LoVo (cell line): ENCODE measurements at regions not wholly inside any gene's neighbourhood (a gene's known extent, or its start where the extent isn't known, plus 50 kb on each side); places are given as distances from the start of the nearest gene placed in this dataset.
"Not testable (repeated sequence)": the region's sequence is repeated elsewhere in the genome, so short reads cannot be mapped to it uniquely, and the experiment has no call there.

Experiments
- DNase-seq: peaks from one replicate; pipeline ENCODE4 v3.0.0-alpha.2; 2016; ENCODE audit warnings: low spot score

DNA sequence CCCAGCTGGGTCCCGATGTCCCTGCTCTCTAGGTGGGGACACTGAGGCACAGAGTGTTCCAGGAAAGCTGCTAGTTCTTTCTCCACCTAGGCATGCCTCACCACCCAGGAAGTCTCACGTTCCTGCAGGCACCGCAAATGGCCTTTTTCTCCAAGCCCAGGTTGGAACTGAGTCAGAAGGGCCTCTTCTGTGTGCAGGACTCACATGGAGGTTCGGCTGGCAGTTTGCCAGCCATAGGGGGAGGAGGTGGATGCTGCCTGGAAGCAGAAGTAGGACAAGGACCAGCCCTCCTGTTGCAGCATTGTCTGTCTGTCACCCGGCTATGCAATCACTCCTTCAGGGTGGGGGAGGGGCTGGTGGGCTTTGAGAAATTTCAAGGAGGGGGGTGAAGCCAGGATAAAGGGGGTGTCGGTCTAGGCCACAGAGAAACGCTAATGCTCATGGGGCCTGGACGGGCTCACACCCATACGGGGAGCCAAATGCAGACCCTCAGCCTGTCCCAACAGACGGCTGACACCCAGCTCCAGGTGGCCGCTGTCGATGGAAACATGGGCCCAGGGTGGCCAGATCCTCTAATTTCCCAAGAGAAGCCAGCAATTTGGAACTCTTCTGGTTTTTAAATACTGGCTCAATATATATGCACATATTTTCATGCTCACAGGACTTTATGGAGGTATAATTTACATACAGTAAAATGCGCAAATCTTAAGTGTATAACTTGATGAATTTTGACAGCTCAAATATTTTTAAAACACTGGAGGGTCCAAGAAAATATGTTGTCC lies 120.5 kb downstream of the PHETA1 start:
- DNase-seq, result no peak

DNA sequence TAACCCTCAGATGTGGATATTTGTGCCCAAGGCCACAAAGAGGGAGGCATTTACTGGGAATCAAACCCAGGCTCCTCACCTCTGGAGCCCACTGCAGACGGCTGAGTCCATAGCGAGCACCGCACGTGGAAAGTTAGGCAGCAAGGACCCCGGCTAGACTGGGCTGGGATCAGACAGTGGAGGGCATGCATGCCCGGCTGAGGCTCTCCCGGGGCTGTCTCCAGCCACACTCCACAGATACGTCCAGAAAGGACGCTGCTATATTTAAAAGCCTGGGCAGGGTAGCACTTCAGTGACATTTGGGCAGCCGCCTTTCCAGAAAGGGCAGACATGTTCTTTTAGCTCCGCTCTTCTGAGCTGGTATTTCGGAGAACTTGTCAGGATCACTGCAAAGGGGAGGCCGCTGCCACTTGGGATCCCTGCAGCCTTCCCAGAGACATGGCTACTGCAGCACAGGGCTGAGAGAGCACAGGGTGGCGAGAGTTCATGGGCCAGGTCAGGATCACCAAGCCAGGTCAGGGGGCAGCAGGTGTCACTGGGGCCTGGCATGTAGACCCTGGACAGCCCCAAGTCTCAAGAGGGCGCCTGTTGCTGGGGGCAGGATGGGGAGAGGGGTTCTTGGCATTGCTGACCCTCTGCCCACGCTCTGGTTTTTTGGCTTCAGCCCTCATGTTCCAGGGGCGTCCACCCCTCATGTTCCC lies 121.7 kb downstream of the PHETA1 start:
- DNase-seq, result no peak

DNA sequence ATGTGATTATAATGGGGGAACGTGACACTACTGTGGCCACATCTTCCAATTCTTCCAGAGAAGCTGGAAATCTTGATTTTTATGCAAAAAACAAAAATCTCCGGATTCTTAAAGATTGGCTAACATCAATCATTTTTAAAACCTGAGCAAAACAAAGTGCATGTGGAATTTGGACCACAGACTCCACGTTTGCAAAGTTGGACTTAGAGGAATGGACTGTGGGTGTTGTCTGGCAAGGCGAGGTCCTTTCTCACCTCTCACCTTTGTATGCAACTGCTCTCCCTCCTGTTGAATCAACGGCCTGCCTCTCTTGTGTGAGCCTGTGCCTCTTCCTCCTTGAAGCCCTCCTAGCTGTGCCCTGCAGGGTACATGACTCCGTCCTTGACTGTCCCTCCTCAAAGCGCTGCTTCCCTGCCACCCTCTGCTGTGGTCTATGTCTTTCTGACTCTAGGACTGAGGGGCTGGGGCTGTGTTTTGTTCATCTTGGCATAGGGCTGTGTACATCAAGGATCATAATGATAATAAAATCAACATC lies 122.4 kb downstream of the PHETA1 start:
- no peak for DNase-seq

DNA sequence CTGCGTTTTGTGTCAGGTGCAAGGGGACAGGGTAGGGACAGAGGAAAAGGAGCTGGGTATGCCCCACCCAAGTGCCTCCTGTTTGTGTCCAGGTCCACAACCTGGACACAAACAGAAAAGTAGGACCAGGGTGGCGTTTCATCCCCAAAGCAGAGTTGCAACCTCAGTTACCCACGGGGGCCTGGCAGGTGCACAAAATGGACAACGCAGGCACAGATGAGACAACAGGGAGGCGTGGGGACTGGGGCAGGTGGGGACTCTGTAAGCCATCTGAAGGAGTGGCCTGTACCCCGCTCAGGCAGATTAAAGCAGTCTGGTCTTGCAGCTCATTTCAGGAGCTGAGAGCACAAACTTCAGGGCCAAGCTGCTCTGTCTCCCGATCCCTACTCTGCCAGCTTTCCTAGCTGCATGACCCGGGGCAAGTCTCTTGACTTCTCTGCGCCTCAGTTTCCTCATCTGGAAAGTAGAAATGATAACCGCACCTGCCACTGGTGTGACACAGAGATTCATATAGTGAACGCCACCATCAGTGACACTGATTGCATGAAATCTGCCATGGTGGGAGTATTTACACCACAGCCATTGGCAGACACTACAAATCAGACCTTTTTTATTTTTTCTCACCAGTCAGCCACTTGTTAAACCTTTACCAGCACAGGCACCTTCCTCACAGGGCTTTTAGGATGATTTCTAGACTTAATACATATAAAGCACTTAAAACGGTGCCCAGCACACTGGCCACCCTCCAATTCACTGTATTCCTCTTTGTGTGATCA lies 123.0 kb downstream of the PHETA1 start:
- DNase-seq, result no peak

DNA sequence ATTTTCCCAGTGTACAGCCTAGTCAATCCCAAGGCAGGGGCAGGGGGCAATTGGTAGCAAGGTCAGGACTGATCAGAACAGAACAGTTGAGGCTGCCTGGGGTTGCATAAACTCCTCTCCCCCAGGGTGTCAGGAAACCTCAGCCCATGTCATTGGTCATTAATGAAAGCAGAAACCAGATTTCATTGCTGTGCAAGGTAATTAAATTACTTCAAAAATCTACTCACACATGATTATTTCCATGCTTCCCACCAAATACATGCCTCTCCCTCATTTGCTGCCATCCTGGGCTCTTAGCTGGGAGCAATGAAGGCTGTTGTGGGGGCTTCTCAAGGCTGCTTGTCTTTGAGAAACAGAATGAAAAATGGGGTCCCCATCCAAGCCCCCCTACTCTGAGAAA lies 124.2 kb downstream of the PHETA1 start:
- no peak for DNase-seq

DNA sequence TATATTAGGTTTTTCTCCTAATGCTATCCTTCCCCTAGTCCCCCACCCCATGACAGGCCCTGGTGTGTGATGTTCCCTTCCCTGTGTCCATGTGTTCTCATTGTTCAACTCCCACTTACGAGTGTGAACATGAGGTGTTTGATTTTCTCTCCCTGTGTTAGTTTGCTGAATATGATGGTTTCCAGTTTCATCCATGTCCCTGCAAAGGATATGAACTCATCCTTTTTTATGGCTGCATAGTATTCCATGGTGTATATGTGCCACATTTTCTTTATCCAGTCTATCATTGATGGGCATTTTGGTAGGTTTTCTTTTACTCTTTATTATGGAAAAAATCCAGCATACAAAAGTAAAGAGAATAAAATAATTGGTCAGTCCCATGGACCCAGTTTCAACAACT lies 126.1 kb downstream of the PHETA1 start:
- DNase-seq, result not testable (repeated sequence)

DNA sequence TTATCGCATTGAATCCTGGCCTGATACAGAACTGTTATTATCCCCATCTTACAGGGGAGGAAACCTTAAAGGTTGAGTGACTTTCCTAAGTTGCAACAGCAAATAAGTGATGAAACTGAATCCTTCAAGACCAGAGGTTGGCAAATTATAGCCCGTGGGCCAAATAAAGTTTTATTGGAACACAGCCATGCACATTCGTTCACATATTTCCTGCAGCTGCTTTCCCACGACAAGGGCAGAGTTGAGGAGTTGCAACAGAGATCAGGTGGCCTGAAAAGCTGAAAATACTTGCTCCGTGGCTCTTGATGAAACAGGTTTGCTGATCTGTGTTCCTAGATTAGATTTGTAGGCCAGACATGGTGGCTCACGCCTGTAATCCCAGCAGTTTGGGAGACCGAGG lies 126.7 kb downstream of the PHETA1 start:
- no peak for DNase-seq

DNA sequence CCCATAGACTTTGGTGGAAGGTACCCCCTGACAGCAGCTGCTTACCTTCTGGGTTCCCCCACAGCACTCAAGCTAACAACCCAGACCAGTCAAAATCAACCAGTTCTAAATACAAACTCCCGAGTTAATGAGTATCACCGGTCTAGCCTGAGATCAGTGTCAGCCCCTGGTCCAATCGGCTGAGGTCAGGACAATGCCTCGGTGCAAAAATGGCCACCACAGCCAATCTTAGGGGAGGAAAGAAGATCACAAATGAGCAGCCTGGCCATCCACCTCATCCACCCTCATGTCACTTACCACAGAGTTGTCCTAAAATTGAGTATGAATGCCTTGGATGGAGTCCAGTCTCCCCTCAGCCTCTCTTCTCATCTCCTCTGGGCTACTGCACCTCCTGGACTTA lies 128.5 kb downstream of the PHETA1 start:
- no peak for DNase-seq

DNA sequence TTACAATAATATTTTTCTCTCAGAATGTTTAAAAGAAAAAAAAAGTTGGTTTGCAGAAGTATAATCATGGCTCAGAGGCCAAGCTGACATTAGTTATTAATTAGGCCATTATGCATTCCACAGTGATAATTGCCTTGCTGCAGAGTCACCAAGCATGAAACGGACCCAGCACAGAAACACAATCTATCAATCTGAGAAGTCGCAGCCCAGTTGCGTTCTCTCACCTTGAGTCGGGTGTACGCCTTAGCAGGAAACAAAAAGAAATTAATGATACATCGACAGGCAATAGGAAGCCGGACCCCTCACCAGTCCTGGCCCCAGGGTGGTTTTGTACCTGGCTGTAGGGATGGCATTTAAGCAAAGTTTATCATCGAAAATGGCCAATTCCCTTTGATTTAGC lies 129.7 kb downstream of the PHETA1 start:
- no peak for DNase-seq

DNA sequence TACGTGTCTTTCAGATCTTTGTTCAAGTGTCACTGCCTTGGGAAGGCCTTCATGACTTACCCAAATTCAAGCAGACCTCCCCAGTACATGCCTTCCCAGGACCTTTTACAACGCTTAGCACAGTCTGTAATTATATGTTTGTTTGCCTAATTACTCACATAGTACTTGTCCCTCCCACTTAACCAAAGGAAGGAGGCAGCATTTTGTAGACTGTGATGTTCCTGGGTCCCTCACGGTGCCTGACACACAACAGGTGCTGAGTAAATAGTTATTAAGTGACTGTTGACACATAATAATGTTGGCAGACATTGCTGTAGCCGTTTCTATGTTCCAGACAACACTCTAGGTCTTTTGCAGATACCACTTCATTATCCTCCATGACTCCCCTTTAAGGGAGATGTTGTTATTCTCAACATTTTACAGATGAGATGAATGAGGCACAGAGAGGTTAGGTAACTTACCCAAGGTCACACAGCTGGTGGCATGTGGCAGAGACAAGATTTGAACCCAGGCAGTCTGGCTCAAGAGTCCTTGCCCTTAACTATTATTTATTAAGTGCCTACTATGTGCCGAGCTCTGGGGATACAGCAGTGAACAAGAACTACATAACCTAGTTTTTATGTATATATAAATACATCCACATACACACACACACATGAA lies 130.7 kb downstream of the PHETA1 start:
- DNase-seq, result no peak

DNA sequence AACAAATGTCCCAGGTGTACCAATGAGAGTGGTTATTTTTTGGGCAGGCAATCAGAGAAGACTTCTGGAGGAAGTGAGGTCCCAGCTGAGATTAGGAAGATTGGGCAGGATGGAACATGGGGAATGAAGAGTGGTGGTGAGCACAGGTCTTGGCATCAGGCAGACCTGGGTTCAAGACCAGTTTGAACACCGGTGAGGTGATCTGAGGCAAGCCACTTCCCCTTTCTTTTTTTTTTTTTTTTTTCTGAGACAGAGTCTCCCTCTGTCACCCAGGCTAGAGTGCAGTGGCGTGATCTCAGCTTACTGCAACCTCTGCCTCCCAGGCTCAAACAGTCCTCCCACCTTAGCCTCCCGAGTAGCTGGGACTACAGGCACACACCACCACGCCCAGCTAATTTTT lies 134.4 kb downstream of the PHETA1 start:
- DNase-seq, result not testable (repeated sequence)

DNA sequence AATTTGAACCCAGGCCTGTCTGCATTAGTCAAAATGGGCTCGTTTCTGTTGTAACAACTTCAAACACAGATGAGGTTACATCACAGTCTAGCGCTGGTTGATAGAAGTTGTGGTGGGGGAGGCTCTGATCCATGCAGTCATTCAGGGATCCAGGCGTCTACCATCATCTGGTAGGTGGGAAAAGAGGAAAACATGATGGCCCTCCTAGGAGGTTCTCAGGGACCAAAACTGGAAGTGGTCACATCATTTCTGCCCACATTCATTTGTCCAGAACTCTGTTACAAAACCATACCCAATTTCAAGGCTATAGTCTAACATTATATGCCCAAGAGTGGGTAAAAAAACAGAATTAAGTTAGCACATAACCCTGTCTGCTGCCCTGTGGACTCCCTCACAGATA lies 135.1 kb downstream of the PHETA1 start:
- no peak for DNase-seq

DNA sequence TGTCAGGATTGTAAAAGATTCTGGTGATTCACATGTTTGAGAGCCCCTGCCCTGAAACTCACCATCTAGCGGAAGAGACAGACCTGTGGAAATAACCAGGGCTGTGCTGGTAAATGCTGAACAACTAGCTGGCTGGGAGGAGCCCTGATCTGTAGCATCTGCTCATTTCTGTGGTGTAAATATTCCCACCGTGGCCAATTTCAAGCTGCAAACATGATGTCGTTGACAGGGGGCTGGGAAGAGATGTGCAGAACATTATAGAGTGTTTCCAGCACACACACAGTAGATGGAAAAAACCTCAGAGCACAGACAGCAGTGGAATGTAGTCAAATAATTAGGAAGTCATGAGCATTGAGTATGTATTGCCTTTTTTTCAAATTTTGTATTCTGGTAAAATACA lies 138.2 kb downstream of the PHETA1 start:
- DNase-seq, result no peak

DNA sequence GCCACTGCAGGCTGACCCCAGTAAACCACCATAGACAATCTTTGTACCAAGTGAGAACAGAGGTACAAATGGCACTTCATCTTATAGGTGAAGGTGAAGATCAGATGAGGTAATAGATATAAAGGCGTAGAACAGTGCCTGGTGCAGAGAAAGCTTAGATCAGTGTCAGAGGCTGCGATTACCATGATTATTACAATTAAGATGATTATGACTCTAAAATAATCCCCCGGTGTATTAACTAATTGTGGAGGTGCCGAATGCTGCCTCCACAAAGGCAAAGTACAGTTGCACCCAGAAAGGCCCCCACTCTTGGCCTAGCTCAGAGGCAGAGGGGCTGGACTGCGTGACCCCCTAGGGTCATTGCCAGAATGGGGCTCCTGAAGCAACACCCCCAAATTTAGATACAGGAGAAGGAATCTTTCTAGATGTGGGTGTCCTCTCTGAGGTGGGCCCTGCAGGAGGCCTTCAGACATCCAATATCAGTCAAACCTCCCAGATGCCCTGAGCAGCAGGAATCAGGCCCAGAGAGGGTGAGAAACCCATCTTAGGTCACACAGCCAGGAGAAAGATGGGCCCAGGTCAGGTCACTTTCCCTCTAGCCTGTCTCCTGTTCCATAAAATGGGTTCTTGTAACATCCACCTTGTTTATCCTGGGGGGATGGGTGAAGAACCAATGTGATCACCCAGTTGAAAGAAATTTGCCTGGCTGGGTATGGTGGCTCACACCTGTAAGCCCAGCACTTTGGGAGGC lies 139.8 kb downstream of the PHETA1 start:
- no peak for DNase-seq

DNA sequence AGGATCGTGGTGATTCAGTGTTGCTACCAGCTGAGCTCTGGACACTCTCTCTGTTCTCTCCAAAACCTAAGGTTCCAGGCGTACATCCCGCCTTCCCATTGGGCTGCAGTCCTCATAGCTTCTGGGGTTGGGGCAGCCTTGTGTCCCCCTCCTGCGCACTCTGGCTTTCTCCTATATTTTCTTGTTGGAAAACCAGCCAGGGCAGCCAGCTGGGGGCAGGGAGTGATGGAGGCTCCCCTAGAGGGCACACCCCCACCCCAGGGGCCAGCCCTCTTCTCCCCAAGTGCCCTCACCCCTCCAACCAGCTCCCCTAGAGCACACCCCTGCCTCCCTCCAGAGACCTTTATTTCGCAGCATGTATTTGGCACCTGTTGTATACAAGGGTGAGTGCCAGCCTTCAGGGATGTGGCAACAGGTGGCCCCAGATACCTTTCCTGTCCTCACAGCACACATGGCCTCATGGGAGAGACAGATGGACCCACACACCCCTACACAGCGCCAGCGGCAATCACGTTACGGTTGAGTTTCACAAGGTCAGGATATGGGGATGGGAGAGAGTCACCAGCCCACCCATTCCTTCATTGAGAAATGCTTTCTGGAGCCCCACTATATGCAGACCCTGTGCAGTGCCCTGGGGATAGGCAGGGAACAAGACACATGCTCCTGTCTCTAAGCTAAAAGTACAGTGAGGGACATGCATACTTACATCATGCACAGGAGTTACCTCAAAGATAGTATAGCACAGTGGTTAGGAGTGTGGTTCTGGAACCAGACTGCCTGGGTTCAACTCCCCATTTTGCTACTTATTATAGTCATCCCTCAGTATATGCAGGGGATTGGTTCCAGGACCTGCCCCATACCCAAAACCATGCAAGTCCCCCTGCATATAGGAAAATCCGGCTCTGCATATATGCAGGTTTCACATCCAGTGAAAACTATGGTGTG lies 141.1 kb downstream of the PHETA1 start:
- no peak for DNase-seq

DNA sequence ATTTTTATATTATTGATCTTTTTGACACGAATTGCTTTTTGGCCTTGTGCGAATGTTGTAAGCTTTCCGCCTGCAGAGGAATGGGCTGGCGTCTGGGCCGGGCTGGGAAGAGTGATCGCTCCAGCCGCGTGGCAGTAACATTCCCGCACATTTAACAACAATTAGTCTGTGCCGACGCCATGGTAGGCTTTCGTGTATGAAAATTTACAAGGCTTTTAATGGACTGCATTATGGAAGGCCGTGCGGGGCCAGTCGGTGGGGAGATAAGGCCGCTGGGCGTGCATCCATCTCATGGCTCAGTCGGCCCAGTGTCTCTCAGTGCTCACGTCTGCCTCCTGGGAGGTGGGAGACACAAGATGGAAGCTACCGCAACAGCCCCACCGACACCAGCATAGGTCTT lies 142.2 kb downstream of the PHETA1 start:
- DNase-seq, result no peak

DNA sequence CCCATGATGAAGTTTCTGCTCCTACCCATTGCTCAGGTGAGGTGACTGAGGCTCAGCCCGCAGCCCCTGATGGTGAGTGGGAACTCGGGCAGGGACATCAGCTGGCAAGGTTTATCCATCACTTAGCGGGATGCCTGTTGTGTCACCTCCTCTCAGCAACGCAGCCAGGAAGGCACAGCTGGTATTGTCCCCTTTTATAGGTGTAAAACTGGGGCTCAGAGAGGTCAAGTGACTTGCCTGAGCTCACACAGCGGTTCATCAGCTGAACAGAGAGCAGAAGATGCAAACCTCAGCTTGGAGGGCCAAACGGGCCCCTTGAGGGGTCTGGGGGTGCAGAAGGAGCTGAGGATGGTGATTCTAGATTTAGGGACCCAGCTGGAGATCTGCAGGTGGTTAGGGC lies 143.6 kb downstream of the PHETA1 start:
- no peak for DNase-seq

DNA sequence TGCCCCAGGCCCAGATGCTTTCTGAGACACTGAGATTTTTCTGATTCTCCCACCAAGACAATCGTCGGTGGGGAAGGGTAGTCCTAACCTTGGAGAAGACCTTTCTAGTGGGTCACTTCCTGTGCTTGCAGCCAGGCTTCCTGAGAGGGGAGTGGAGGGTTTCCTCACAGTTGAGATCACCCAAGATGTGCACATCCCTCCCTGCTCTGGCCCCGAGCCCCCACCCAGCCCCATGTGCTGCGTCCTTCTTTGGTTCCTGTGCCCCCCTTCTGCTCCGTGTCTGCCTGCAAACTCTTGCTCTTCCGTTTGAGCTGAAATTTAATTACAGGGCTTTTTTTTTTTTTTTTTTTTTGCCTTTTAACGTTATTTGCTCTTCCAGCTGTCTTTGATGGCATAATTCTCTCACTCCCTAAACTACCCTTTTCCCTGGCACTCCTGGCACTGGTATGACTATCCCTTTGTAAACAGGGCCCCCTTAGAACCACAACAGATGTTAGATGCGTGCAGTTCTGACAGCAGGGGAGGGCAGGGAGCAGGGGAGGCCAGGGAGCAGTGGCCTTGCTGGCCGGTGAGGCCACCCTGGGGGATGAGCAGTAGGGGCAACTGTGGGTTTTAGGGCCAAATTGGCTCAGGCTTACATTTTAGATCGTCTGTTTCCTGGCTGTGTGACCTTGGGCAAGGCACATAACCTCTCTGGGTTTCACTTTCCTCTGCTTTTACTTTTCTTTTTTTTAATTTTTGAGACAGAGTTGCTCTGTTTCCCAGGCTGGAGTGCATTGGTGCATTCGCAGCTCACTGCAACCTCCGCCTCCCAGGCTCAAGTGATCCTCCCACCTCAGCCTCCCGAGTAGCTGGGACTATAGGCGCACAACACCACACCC lies 144.5 kb downstream of the PHETA1 start:
- DNase-seq, result no peak

DNA sequence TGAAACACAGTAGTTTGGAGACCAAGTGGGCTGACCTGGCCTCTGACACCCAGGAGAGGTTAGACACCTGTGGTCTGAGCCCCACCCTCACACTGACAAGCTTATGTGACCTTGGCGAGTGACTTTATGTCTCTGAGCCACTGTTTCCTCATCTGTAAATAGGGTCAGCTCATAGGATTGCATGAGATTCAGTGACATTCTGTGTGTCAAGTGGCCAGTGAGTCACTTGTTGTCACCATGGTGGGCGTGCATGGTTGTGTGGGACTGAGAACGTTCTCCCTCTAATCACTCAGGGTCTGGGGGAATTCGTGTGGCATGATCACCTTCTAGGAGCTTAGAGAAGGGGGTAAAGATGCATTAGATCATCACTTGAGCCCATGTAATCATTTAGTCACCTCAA lies 146.4 kb downstream of the PHETA1 start:
- no peak for DNase-seq
